ENCODE measurements at regions not wholly inside any gene's neighbourhood (a gene's known extent, or its start where the extent isn't known, plus 50 kb on each side); places are given as distances from the start of the nearest gene placed in this dataset.

GRCh38 chr20:60976139-60976538, 275.9 kb upstream of the CDH4 start:
- no peak for DNase-seq

- DNase-seq: no peak
Observed at GRCh38 chr20:60976913-60977312, 275.1 kb upstream of the CDH4 start.

- DNase-seq: no peak
Observed at GRCh38 chr20:60977901-60978300, 274.2 kb upstream of the CDH4 start.

- no peak for DNase-seq
Observed at GRCh38 chr20:60984666-60985065, 267.4 kb upstream of the CDH4 start.

GRCh38 chr20:60986506-60987156, 265.4 kb upstream of the CDH4 start:
- DNase-seq: no peak

- DNase-seq: no peak
Observed at GRCh38 chr20:60990061-60990460, 262.0 kb upstream of the CDH4 start.

GRCh38 chr20:60990643-60991042, 261.4 kb upstream of the CDH4 start:
- DNase-seq: no peak

- DNase-seq: no peak
Observed at GRCh38 chr20:60993433-60994044, 258.5 kb upstream of the CDH4 start.

- DNase-seq: no peak
Observed at GRCh38 chr20:60999250-60999649, 252.8 kb upstream of the CDH4 start.

GRCh38 chr20:61002090-61002489, 250.0 kb upstream of the CDH4 start:
- DNase-seq: no peak

GRCh38 chr20:61014491-61014890, 237.6 kb upstream of the CDH4 start:
- DNase-seq: no peak

GRCh38 chr20:61015602-61016001, 236.5 kb upstream of the CDH4 start:
- no peak for DNase-seq

- DNase-seq: no peak
Observed at GRCh38 chr20:61019322-61019721, 232.7 kb upstream of the CDH4 start.

GRCh38 chr20:61023612-61024011, 228.4 kb upstream of the CDH4 start:
- DNase-seq: no peak

- DNase-seq: no peak
Observed at GRCh38 chr20:61024390-61024789, 227.7 kb upstream of the CDH4 start.

- DNase-seq: no peak
Observed at GRCh38 chr20:61025536-61025935, 226.5 kb upstream of the CDH4 start.

- no peak for DNase-seq
Observed at GRCh38 chr20:61026173-61026572, 225.9 kb upstream of the CDH4 start.

- DNase-seq: no peak
Observed at GRCh38 chr20:61026731-61027130, 225.3 kb upstream of the CDH4 start.

- DNase-seq: no peak
Observed at GRCh38 chr20:61027218-61027617, 224.8 kb upstream of the CDH4 start.

- DNase-seq: no peak
Observed at GRCh38 chr20:61030130-61030529, 221.9 kb upstream of the CDH4 start.

GRCh38 chr20:61031101-61031830, 220.8 kb upstream of the CDH4 start:
- no peak for DNase-seq

GRCh38 chr20:61037498-61037897, 214.6 kb upstream of the CDH4 start:
- DNase-seq: no peak

GRCh38 chr20:61041481-61041880, 210.6 kb upstream of the CDH4 start:
- DNase-seq: no peak

Measured in activated CD4-positive, alpha-beta T cell treated with anti-CD3 and anti-CD28 coated beads for 1 hour (primary cell).